NCI-H2081 (cell line): ENCODE measurements at regions not wholly inside any gene's neighbourhood (a gene's known extent, or its start where the extent isn't known, plus 50 kb on each side); places are given as distances from the start of the nearest gene placed in this dataset.

Experiments used
- DNase-seq, 2 experiments: peaks; one replicate each; lab custom pipeline; 2025; lab: John Stamatoyannopoulos, UW

- no peak for DNase-seq
Observed at GRCh38 chr2:54392555-54393324, 63.4 kb upstream of the SPTBN1 start.

- DNase-seq: no peak
Observed at GRCh38 chr2:54394392-54394791, 61.7 kb upstream of the SPTBN1 start.

DNA sequence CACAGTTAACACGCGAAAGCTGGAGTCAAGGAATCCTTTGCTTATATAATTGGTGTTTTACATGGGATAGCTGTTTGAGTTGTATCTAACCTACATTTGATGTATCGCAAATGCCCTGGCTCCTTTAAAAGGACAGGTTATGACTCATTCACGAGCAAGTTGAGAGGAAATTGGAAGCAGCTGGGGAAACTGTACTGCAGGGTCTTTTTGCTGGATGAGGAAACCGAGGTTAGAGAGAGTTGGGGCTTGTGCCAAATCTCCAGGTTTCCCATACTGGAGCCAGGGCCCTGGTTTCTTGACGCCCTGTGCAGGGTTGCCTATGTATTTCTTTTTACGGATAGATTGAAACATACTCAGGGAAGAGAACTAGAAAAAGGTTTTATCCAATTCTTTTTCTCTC, 60.0 kb upstream of the SPTBN1 start:
- no peak for DNase-seq

DNA sequence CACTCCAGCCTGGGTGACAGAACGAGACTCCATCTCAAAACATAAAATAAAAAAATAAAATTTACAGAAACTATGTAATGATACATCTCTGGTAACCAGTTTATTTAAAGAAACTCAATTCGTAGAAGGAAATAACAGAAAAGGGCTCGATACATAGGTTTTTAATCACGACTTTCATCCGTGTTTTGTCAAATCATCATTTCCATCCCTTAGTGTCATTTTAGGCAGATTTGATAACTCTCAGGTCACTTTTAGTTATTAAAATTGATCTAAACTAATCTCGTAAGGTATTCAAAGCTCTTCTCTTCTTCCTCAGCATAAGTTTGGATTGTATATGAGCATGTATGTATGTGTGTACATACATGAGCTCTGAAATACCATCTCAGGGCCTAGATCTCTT, 59.3 kb upstream of the SPTBN1 start:
- no peak for DNase-seq

- no peak for DNase-seq
Observed at GRCh38 chr2:54397426-54397825, 58.7 kb upstream of the SPTBN1 start.

DNA sequence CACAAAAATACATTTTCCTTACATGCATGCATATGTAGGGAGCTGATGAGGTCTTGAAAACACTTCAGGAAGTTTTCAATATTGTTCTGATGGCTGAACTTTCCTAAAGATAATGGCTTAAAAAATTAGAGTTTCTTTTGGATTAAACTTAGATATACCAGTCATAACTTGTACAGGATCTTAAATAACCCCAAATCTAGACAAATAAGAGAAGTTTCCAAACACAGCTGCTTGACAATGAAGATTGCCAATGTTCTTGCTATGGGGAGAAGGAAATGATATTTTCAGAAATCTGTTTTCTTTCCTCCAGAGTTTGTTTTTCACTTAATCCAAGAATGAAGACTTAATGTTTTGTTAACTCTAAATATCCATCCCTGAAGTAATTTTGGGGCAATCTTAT, 54.6 kb upstream of the SPTBN1 start:
- no peak for DNase-seq

DNA sequence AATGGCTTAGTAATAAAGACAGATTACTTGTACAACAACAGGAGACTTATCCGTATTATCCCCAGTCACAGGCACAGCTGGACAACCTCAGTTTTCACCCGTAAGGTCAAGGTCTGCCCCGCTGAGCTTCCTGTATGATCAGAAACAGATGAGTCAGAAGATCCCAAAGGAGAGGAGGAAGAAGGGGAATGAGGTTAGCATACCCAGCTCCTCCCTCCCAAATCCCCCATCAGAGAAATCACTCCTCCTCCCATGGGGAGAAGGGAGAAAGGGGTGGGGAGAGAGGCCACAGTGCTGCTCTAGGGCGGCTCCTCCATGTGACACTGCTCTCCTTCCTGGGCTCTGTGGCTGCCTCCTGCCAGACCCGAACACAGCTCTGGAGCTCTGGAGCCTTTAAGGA, 53.8 kb upstream of the SPTBN1 start:
- DNase-seq: no peak

- no peak for DNase-seq
Observed at GRCh38 chr2:54403512-54404238, 52.5 kb upstream of the SPTBN1 start.

DNA sequence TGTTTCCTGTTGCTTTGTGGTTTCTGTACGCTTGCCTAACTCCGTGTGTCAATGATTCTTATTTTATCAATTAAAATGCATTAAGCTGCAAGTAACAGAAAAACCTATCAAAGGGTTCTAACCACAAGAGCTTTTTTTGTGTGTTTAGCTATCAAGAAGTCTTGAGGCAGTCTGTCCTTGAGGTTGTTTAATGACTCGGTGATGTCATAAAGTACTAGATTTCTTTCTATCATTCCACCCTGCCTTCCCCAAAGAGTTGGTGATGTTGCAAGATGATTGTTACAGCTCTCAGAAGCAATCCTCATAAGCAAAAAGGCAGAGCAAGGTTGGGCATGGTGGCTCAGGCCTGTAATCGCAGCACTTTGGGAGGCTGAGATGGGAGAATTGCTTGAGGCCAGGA, 51.9 kb upstream of the SPTBN1 start:
- no peak for DNase-seq

DNA sequence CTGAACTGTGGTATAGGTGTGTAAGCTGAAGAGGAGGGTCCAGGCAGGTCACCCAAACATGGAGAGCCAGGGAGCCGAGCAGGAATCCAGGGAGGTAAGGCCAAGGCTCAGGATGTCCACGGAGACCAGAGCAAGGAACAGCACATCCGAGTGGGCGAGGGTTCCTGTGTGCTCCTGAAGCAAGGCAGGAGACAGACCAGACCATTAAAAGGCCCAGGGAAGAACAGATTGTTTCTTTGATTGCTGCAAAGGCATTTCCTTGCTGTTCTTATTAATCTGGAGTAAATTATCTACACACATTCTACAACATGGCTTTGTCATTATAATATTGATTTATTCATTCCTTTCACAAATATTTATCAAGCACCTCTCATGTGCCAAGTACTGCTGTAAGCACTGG, 50.1 kb upstream of the SPTBN1 start:
- no peak for DNase-seq
